Prostate gland (tissue), 2 donors: ENCODE measurements at regions not wholly inside any gene's neighbourhood (a gene's known extent, or its start where the extent isn't known, plus 50 kb on each side); places are given as distances from the start of the nearest gene placed in this dataset.

Source experiments
- DNase-seq: peaks from one replicate; pipeline ENCODE4 v3.0.0-alpha.2; 2019; ENCODE audit warnings: low spot score
- H3K27ac ChIP-seq, 2 donors: fragments of 200-600 bp; sonication (generic); 2 replicates each; pipeline ENCODE4 v1.5.1; 2017 to 2019
- H3K27me3 ChIP-seq: fragments of 200-600 bp; sonication (generic); replicated peaks from 2 replicates; pipeline ENCODE4 v1.5.1; 2019; ENCODE audit not compliant: insufficient read depth
- H3K36me3 ChIP-seq, 2 donors: fragments of 200-600 bp; sonication (generic); 1 replicate in 1 of 2; 2 replicates in 1 of 2; pipeline versions ENCODE4 v1.5.1 to v1.8.1; 2017 to 2019
- H3K4me1 ChIP-seq: fragments of 200-600 bp; sonication (generic); replicated peaks from 2 replicates; pipeline ENCODE4 v1.5.1; 2019
- H3K4me3 ChIP-seq, 2 donors: fragments of 200-600 bp; sonication (generic); 2 replicates each; pipeline ENCODE4 v1.5.1; 2017 to 2019
- H3K9me3 ChIP-seq: fragments of 200-600 bp; sonication (generic); 2 replicates; pipeline ENCODE4 v1.5.1; 2017
- POLR2A ChIP-seq: fragments of 450-650 bp; IDR thresholded peaks from one replicate; pipeline ENCODE4 v1.6.1; 2016; ENCODE audit warnings: antibody characterized with exemption, mild to moderate bottlenecking
- POLR2AphosphoS5 ChIP-seq: sonication (generic); formaldehyde crosslinking; IDR thresholded peaks from one replicate; pipeline ENCODE4 v1.6.1; 2017; ENCODE audit warnings: antibody characterized with exemption
- WGBS: methylation state at CpG from one replicate; pipeline ENCODE4 v1.1.5; 2018; 5-methylcytosine and 5-hydroxymethylcytosine counted together
- intact Hi-C: fragments of 100-400 bp; cut with DNase I; formaldehyde crosslinking; loops from one replicate; pipeline ENCODE4 v1.14.2; 2022
- TF ChIP-seq, protein P1 (sequence below), 4 experiments: fragments of 200-600 bp in 2 of 4; fragments of 450-650 bp in 2 of 4; sonication (generic) in 2 of 4; IDR thresholded peaks; 1 replicate in 3 of 4; 2 replicates in 1 of 4; pipeline ENCODE4 v1.5.1; 2016 to 2019; ENCODE audit warnings: antibody characterized with exemption in 4 of 4, mild to moderate bottlenecking in 2 of 4, moderate library complexity in 2 of 4

- no peak overlapping the region for H3K4me3 ChIP-seq
- DNase-seq = no peak
- no peaks in the 10 kb centered on the region for H3K27me3 ChIP-seq
- no peaks in the 10 kb centered on the region for H3K9me3 ChIP-seq
- H3K36me3 ChIP-seq = no peaks in the 10 kb centered on the region
- no peak overlapping the region for H3K27ac ChIP-seq
- WGBS = 89% methylated on average over 2 of the region's 2 CpGs
- intact Hi-C loops = no loop called here
- H3K4me1 ChIP-seq = no peaks in the 10 kb centered on the region
- TF ChIP-seq POLR2A = no peak
- TF ChIP-seq POLR2AphosphoS5 = no peak
- TF ChIP-seq, protein P1, sequence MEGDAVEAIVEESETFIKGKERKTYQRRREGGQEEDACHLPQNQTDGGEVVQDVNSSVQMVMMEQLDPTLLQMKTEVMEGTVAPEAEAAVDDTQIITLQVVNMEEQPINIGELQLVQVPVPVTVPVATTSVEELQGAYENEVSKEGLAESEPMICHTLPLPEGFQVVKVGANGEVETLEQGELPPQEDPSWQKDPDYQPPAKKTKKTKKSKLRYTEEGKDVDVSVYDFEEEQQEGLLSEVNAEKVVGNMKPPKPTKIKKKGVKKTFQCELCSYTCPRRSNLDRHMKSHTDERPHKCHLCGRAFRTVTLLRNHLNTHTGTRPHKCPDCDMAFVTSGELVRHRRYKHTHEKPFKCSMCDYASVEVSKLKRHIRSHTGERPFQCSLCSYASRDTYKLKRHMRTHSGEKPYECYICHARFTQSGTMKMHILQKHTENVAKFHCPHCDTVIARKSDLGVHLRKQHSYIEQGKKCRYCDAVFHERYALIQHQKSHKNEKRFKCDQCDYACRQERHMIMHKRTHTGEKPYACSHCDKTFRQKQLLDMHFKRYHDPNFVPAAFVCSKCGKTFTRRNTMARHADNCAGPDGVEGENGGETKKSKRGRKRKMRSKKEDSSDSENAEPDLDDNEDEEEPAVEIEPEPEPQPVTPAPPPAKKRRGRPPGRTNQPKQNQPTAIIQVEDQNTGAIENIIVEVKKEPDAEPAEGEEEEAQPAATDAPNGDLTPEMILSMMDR (IDR thresholded peaks at IDR 0.05) = no peak
Measured at GRCh38 chr9:1414711-1415131, 364.6 kb downstream of the DMRT2 start.

- H3K36me3 ChIP-seq = no peaks in the 10 kb centered on the region
- H3K4me1 ChIP-seq = no peaks in the 10 kb centered on the region
- H3K4me3 ChIP-seq = no peak overlapping the region
- H3K27me3 ChIP-seq = no peaks in the 10 kb centered on the region
- H3K27ac ChIP-seq = no peak overlapping the region
- no peak for TF ChIP-seq POLR2AphosphoS5
- TF ChIP-seq, protein P1 (IDR thresholded peaks at IDR 0.05) = no peak
- no peak for TF ChIP-seq POLR2A
- no peaks in the 10 kb centered on the region for H3K9me3 ChIP-seq
- intact Hi-C loops = no loop called here
- 59% methylated on average over 2 of the region's 2 CpGs for WGBS
- no peak for DNase-seq
Measured at GRCh38 chr9:1415146-1415545, 365.0 kb downstream of the DMRT2 start.

DNA sequence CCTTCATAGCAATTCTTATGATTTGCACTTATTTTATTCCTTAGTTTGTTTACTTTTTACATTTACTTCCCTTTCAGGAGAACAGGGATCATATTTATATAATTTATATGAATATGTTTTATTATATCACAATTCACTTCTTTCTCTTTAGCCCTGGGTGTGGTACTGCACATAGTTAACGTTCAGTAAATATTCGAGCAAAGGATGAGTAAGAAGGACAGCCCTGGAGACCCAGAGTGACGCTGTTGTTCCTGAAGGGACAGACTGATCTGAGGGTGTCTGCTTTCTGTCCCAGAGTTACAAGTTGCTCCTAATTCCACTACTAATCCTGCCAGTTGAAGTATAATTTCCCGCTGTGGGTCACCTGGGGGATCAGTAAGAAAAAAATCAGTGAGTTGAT lies 366.1 kb downstream of the DMRT2 start:
- Histone ChIP-seq H3K27ac (no peak overlapping the region), H3K9me3 (no peaks in the 10 kb centered on the region), H3K27me3 (no peaks in the 10 kb centered on the region), H3K4me3 (no peak overlapping the region), H3K4me1 (no peaks in the 10 kb centered on the region), H3K36me3 (no peaks in the 10 kb centered on the region)
- 66% methylated on average over 4 of the region's 4 CpGs for WGBS
- DNase-seq = no peak
- TF ChIP-seq POLR2AphosphoS5 = no peak
- TF ChIP-seq POLR2A = no peak
- TF ChIP-seq, protein P1 (IDR thresholded peaks at IDR 0.05) = no peak
- intact Hi-C loops = no loop called here

- Histone ChIP-seq H3K4me3 (no peak overlapping the region), H3K9me3 (no peaks in the 10 kb centered on the region), H3K27ac (no peak overlapping the region), H3K4me1 (no peaks in the 10 kb centered on the region), H3K36me3 (no peaks in the 10 kb centered on the region), H3K27me3 (no peaks in the 10 kb centered on the region)
- intact Hi-C loops = no loop called here
- no peak for DNase-seq
- WGBS = 93% methylated on average over 4 of the region's 4 CpGs
- TF ChIP-seq, protein P1 (IDR thresholded peaks at IDR 0.05) = no peak
- no peak for TF ChIP-seq POLR2A
- TF ChIP-seq POLR2AphosphoS5 = no peak
Measured at GRCh38 chr9:1421436-1421835, 371.3 kb downstream of the DMRT2 start.

GRCh38 chr9:1427875-1428274 lies 377.7 kb downstream of the DMRT2 start:
- no peak overlapping the region for H3K4me3 ChIP-seq
- H3K27ac ChIP-seq = no peak overlapping the region
- TF ChIP-seq, protein P1 (IDR thresholded peaks at IDR 0.05) = no peak
- TF ChIP-seq POLR2A (no peak), POLR2AphosphoS5 (no peak)
- H3K9me3 ChIP-seq = no peaks in the 10 kb centered on the region
- intact Hi-C loops = no loop called here
- 50% methylated on average over 2 of the region's 2 CpGs for WGBS
- no peak for DNase-seq
- H3K4me1 ChIP-seq = no peaks in the 10 kb centered on the region
- H3K36me3 ChIP-seq = no peaks in the 10 kb centered on the region
- H3K27me3 ChIP-seq = no peaks in the 10 kb centered on the region
